Stomach (tissue), 4 donors: ENCODE measurements at regions not wholly inside any gene's neighbourhood (a gene's known extent, or its start where the extent isn't known, plus 50 kb on each side); places are given as distances from the start of the nearest gene placed in this dataset.

ENCODE experiments used
- CTCF ChIP-seq, 7 experiments: fragments of 450-650 bp in 4 of 7; fragments of 200-600 bp in 3 of 7; sonication (generic) in 3 of 7; IDR thresholded peaks; one replicate each; pipeline ENCODE4 v1.5.1; 2016 to 2019; ENCODE audit warnings: antibody characterized with exemption in 7 of 7, control low read depth in 2 of 7, mild to moderate bottlenecking in 1 of 7
- EP300 ChIP-seq: sonication (generic); formaldehyde crosslinking; IDR thresholded peaks from one replicate; pipeline ENCODE4 v1.6.1; 2017; ENCODE audit warnings: antibody characterized with exemption
- POLR2A ChIP-seq, 4 donors: fragments of 450-650 bp; IDR thresholded peaks; one replicate each; pipeline ENCODE4 v1.6.1; 2016; ENCODE audit warnings: antibody characterized with exemption in 4 of 4, control low read depth in 2 of 4, mild to moderate bottlenecking in 1 of 4, moderate library complexity in 1 of 4

GRCh38 chr21:24825348-24825747, 781.9 kb downstream of the MRPL39 start:
- TF ChIP-seq CTCF (IDR thresholded peaks at IDR 0.05) (no peak), POLR2A (IDR thresholded peaks at IDR 0.05) (no peak), EP300 (no peak)
